Osteoblast (primary cell): ENCODE measurements at regions not wholly inside any gene's neighbourhood (a gene's known extent, or its start where the extent isn't known, plus 50 kb on each side); places are given as distances from the start of the nearest gene placed in this dataset.
"Not testable (repeated sequence)": the region's sequence is repeated elsewhere in the genome, so short reads cannot be mapped to it uniquely, and the experiment has no call there.

Experiments
- DNase-seq: peaks from one replicate; pipeline ENCODE4 v3.0.0; 2011; ENCODE audit warnings: low spot score, mixed read lengths; ENCODE audit not compliant: insufficient read length; ENCODE audit errors: missing footprints
- H2AFZ ChIP-seq: 2 replicates; pipeline ENCODE4 v1.6.0; 2011; ENCODE audit warnings: mild to moderate bottlenecking, low read length
- H3K27ac ChIP-seq: 2 replicates; pipeline ENCODE4 v1.5.1; 2011; ENCODE audit warnings: mild to moderate bottlenecking, low read depth, low read length, moderate library complexity
- H3K27me3 ChIP-seq: 2 replicates; pipeline ENCODE4 v1.6.0; 2012; ENCODE audit warnings: mild to moderate bottlenecking, control low read depth, inconsistent platforms, low read length, moderate library complexity; ENCODE audit not compliant: insufficient read depth
- H3K36me3 ChIP-seq: 2 replicates; pipeline ENCODE4 v1.5.1; 2011; ENCODE audit warnings: mild to moderate bottlenecking, low read length, control low read depth, moderate library complexity; ENCODE audit not compliant: insufficient read depth
- H3K4me1 ChIP-seq: 2 replicates; pipeline ENCODE4 v1.5.1; 2011; ENCODE audit warnings: mild to moderate bottlenecking, low read length, control low read depth, moderate library complexity; ENCODE audit not compliant: insufficient read depth
- H3K4me2 ChIP-seq: 2 replicates; pipeline ENCODE4 v1.6.0; 2011; ENCODE audit warnings: mild to moderate bottlenecking, low read length; ENCODE audit not compliant: insufficient read depth
- H3K4me3 ChIP-seq: fragments of 200-600 bp; sonication (generic); 3 replicates; pipeline ENCODE4 v1.5.1; 2012; ENCODE audit warnings: mild to moderate bottlenecking, low read length, inconsistent platforms; ENCODE audit not compliant: insufficient read depth
- H3K79me2 ChIP-seq: 2 replicates; pipeline ENCODE4 v1.6.0; 2012; ENCODE audit warnings: mild to moderate bottlenecking, low read length, control low read depth, inconsistent platforms; ENCODE audit not compliant: insufficient read depth
- H3K9me3 ChIP-seq: 2 replicates; pipeline ENCODE4 v1.5.1; 2011; ENCODE audit warnings: low read depth, low read length, control low read depth
- H4K20me1 ChIP-seq: 2 replicates; pipeline ENCODE4 v1.6.0; 2012; ENCODE audit warnings: mild to moderate bottlenecking, low read length, control low read depth; ENCODE audit not compliant: insufficient read depth
- TF ChIP-seq, protein P1 (sequence below): IDR thresholded peaks from 2 replicates; pipeline ENCODE4 v1.5.1; 2011; ENCODE audit warnings: mild to moderate bottlenecking, low read depth, low read length, moderate library complexity; ENCODE audit errors: extremely low read depth

DNA sequence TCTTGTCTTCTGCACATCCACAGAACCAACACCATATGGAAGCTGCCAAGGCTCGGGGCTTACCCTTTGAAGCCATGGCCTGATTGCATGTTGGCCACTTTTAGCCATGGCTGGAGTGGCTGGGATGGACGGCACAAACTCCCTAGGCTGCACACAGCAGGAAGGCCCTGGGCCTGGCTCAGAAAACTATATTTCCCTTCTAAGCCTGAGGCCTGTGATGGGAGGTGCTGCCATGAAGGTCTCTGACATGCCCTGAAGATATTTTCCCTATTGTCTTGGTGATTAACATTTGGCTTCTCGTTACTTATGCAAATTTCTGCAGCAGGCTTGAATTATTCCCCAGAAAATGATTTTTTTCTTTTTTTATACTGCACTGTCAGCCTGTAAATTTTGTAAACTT lies 387.0 kb upstream of the KCND2 start:
- Histone ChIP-seq H3K4me1 (no peaks in the 10 kb centered on the region), H3K27ac (no peak overlapping the region), H3K4me2 (no peak overlapping the region), H3K27me3 (no peaks in the 10 kb centered on the region), H2AFZ (no peak overlapping the region), H3K4me3 (no peak overlapping the region), H3K36me3 (no peaks in the 10 kb centered on the region), H4K20me1 (no peaks in the 10 kb centered on the region), H3K79me2 (no peaks in the 10 kb centered on the region), H3K9me3 (no peaks in the 10 kb centered on the region)
- no peak for DNase-seq
- TF ChIP-seq, protein P1, sequence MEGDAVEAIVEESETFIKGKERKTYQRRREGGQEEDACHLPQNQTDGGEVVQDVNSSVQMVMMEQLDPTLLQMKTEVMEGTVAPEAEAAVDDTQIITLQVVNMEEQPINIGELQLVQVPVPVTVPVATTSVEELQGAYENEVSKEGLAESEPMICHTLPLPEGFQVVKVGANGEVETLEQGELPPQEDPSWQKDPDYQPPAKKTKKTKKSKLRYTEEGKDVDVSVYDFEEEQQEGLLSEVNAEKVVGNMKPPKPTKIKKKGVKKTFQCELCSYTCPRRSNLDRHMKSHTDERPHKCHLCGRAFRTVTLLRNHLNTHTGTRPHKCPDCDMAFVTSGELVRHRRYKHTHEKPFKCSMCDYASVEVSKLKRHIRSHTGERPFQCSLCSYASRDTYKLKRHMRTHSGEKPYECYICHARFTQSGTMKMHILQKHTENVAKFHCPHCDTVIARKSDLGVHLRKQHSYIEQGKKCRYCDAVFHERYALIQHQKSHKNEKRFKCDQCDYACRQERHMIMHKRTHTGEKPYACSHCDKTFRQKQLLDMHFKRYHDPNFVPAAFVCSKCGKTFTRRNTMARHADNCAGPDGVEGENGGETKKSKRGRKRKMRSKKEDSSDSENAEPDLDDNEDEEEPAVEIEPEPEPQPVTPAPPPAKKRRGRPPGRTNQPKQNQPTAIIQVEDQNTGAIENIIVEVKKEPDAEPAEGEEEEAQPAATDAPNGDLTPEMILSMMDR: no peak

DNA sequence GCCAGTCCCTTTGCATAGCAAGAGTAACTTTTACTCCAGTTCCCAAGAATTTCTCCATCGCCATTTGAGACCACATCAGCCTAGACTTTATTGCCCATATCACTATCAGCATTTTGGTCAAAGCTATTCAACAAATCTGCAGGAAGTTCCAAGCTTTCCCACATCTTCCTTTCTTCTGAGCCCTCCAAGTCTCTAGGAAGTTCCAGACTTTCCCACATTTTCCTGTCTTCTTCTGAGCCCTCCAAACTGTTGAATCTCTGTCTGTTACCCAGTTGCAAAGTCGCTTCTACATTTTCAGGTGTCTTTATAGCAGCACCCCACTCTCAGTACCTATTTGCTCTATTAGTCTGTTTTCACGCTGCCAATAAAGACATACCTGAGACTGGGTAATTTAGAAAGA lies 386.4 kb upstream of the KCND2 start:
- H3K4me1 ChIP-seq, H3K79me2 ChIP-seq, H3K4me2 ChIP-seq, H3K36me3 ChIP-seq, H4K20me1 ChIP-seq, H3K27me3 ChIP-seq, DNase-seq, H3K27ac ChIP-seq, H3K4me3 ChIP-seq, H2AFZ ChIP-seq, H3K9me3 ChIP-seq: not testable (repeated sequence)

DNA sequence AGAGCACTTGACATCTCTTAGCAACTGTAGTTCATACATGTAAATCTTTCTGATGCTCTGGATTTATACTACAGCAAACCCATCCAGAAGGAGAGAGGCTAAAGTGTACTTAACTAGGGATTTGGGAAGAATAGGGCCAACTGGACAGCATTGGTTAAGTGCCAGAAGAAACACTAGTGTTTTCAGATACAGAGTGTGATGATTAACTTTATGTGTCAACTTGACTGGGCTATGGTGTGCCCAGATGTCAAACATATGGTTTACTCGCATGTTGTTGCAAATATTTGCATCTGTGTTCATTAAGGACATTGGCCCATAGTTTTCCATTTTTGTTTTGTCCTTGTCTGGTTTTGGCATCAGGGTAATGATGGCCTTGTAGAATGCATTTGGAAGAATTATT lies 384.7 kb upstream of the KCND2 start:
- TF ChIP-seq, protein P1: no peak
- Histone ChIP-seq H3K4me2 (no peak overlapping the region), H3K9me3 (no peaks in the 10 kb centered on the region), H3K27ac (no peak overlapping the region), H3K27me3 (no peaks in the 10 kb centered on the region), H3K36me3 (no peaks in the 10 kb centered on the region), H3K79me2 (no peaks in the 10 kb centered on the region), H3K4me3 (no peak overlapping the region), H3K4me1 (no peaks in the 10 kb centered on the region), H2AFZ (no peak overlapping the region), H4K20me1 (no peaks in the 10 kb centered on the region)
- no peak for DNase-seq

DNA sequence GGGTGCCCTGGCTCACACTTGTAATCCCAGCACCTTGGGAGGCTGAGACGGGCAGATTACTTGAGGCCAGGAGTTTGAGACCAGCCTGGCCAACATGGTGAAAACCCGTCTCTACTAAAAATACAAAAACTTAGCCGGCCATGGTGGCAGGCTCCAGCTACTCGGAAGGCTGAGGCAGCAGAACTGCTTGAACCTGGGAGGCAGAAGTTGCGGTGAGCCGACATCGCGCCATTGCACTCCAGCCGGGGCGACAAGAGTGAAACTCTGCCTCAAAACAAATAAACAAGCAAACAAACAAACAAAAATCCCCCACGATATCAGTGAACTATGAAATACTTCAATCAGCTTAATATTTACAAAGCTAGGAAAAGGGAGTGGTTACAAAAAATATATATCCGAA lies 382.3 kb upstream of the KCND2 start:
- H3K4me2 ChIP-seq: no peak overlapping the region
- no peak for DNase-seq
- no peaks in the 10 kb centered on the region for H3K4me1 ChIP-seq
- H3K9me3 ChIP-seq: no peaks in the 10 kb centered on the region
- no peaks in the 10 kb centered on the region for H4K20me1 ChIP-seq
- no peak overlapping the region for H3K4me3 ChIP-seq
- H3K36me3 ChIP-seq: no peaks in the 10 kb centered on the region
- no peak overlapping the region for H2AFZ ChIP-seq
- TF ChIP-seq, protein P1: no peak
- no peak overlapping the region for H3K27ac ChIP-seq
- H3K79me2 ChIP-seq: no peaks in the 10 kb centered on the region
- no peaks in the 10 kb centered on the region for H3K27me3 ChIP-seq

DNA sequence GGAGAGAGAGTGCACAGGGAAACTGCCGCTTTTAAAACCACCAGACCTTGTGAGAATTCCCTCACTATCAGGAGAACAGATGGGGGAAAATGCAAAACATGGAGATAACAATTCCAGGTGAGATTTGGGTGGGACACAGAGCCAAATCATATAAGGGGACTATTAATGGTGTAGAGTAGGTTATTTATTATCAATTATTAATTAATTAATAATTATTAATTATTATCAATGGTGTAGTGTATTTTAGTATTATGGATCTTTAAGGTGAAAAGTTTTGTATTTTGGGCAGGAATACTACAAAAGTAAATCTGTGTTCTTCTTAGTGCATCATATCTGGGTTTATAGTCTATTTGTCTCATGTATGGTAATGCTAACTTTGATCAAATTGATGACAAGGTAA lies 377.7 kb upstream of the KCND2 start:
- Histone ChIP-seq H4K20me1 (no peaks in the 10 kb centered on the region), H3K27me3 (no peaks in the 10 kb centered on the region), H3K9me3 (no peaks in the 10 kb centered on the region), H3K4me1 (no peaks in the 10 kb centered on the region), H2AFZ (no peak overlapping the region), H3K79me2 (no peaks in the 10 kb centered on the region), H3K4me2 (no peak overlapping the region), H3K4me3 (no peak overlapping the region), H3K36me3 (no peaks in the 10 kb centered on the region), H3K27ac (no peak overlapping the region)
- no peak for DNase-seq
- TF ChIP-seq, protein P1: no peak
